Heart left ventricle (tissue), 13 donors: ENCODE measurements at regions not wholly inside any gene's neighbourhood (a gene's known extent, or its start where the extent isn't known, plus 50 kb on each side); places are given as distances from the start of the nearest gene placed in this dataset.

Experiments used
- POLR2A ChIP-seq, 2 donors: fragments of 450-650 bp; IDR thresholded peaks; one replicate each; pipeline ENCODE4 v1.6.1; 2017; ENCODE audit warnings: antibody characterized with exemption in 2 of 2, mild to moderate bottlenecking in 2 of 2, moderate library complexity in 2 of 2
- TF ChIP-seq, protein P1 (sequence below), 12 donors: fragments of 200-600 bp; sonication (generic) in 4 of 12; IDR thresholded peaks; one replicate each; pipeline versions ENCODE4 v1.5.0 to v1.8.0; 2018 to 2022; ENCODE audit warnings: antibody characterized with exemption in 12 of 12, mild to moderate bottlenecking in 5 of 12
- donor health status: ischemic (EF 13 %, LVEDD 7.1; RV severe dilation, severe dysfunction).
- donor health status: DM: no; HTN: yes; CAD: no.
- donor health status: DM: no; HTN: no; CAD: no.
- donor health status: ischemic (EF 25% LVEDD 6.9; RV normal size, moderate dysfunction).
- donor health status: ischemic (EF 25% LVEDD 5.7; RV mildly dilated, moderate dysfunction).
- donor health status: ischemic (EF 35%, LVEDD 5.7; RV mildly dilated, moderate dysfunction).
- donor health status: nonischemic (EF 11% LVEDD 7.7; RV severe dilation, severe dysfunction).
- donor health status: DM: yes; HTN: yes; CAD: no.
- donor health status: PGD.
- donor health status: ischemic (EF 29% LVEDD 5.4; RV normal size, mild dysfunction).
- donor health status: nonischemic (EF 23%, LVEDD 6.1; RV moderate dilation, normal function).

GRCh38 chr2:180203972-180204371 lies 196.9 kb upstream of the CWC22 start:
- no peak for TF ChIP-seq POLR2A (IDR thresholded peaks at IDR 0.05)
- TF ChIP-seq, protein P1, sequence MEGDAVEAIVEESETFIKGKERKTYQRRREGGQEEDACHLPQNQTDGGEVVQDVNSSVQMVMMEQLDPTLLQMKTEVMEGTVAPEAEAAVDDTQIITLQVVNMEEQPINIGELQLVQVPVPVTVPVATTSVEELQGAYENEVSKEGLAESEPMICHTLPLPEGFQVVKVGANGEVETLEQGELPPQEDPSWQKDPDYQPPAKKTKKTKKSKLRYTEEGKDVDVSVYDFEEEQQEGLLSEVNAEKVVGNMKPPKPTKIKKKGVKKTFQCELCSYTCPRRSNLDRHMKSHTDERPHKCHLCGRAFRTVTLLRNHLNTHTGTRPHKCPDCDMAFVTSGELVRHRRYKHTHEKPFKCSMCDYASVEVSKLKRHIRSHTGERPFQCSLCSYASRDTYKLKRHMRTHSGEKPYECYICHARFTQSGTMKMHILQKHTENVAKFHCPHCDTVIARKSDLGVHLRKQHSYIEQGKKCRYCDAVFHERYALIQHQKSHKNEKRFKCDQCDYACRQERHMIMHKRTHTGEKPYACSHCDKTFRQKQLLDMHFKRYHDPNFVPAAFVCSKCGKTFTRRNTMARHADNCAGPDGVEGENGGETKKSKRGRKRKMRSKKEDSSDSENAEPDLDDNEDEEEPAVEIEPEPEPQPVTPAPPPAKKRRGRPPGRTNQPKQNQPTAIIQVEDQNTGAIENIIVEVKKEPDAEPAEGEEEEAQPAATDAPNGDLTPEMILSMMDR (IDR thresholded peaks at IDR 0.05): no peak
